GM18502 (cell line): ENCODE measurements at regions not wholly inside any gene's neighbourhood (a gene's known extent, or its start where the extent isn't known, plus 50 kb on each side); places are given as distances from the start of the nearest gene placed in this dataset.
"Not testable (repeated sequence)": the region's sequence is repeated elsewhere in the genome, so short reads cannot be mapped to it uniquely, and the experiment has no call there.

ENCODE experiments used
- ATAC-seq: cut with Tn5 transposase; IDR thresholded peaks from one replicate; pipeline ENCODE4 v1.9.1; 2021; ENCODE audit warnings: mild to moderate bottlenecking; ENCODE audit not compliant: unreplicated experiment, poor library complexity

- no peak for ATAC-seq
These were observed 53.3 kb downstream of the TANC2 start for GRCh38 chr17:63019138-63019873.

- no peak for ATAC-seq
These were observed 56.5 kb downstream of the TANC2 start for GRCh38 chr17:63022567-63022966.

- ATAC-seq = no peak
These were observed 57.0 kb downstream of the TANC2 start for GRCh38 chr17:63023049-63023448.

- no peak for ATAC-seq
These were observed 58.2 kb downstream of the TANC2 start for GRCh38 chr17:63024201-63024600.

GRCh38 chr17:63024716-63025115, 58.7 kb downstream of the TANC2 start:
- no peak for ATAC-seq

- ATAC-seq = not testable (repeated sequence)
These were observed 59.6 kb downstream of the TANC2 start for GRCh38 chr17:63025637-63026036.

GRCh38 chr17:63029541-63029940, 63.5 kb downstream of the TANC2 start:
- no peak for ATAC-seq

- no peak for ATAC-seq
These were observed 66.1 kb downstream of the TANC2 start for GRCh38 chr17:63032142-63032541.

GRCh38 chr17:63033142-63033541, 67.1 kb downstream of the TANC2 start:
- no peak for ATAC-seq

- no peak for ATAC-seq
These were observed 69.2 kb downstream of the TANC2 start for GRCh38 chr17:63035271-63035670.

- ATAC-seq = no peak
These were observed 69.7 kb downstream of the TANC2 start for GRCh38 chr17:63035695-63036094.

- ATAC-seq = no peak
These were observed 73.3 kb downstream of the TANC2 start for GRCh38 chr17:63039342-63039741.

- ATAC-seq = no peak
These were observed 74.0 kb downstream of the TANC2 start for GRCh38 chr17:63039899-63040602.

- no peak for ATAC-seq
These were observed 74.8 kb downstream of the TANC2 start for GRCh38 chr17:63040816-63041215.

GRCh38 chr17:63041251-63041650, 75.2 kb downstream of the TANC2 start:
- no peak for ATAC-seq

- no peak for ATAC-seq
These were observed 75.7 kb downstream of the TANC2 start for GRCh38 chr17:63041722-63042121.

- ATAC-seq = no peak
These were observed 76.3 kb downstream of the TANC2 start for GRCh38 chr17:63042256-63042812.

- ATAC-seq = not testable (repeated sequence)
These were observed 91.5 kb downstream of the TANC2 start for GRCh38 chr17:63057560-63057959.

- no peak for ATAC-seq
These were observed 100.3 kb downstream of the TANC2 start for GRCh38 chr17:63066158-63066813.

- no peak for ATAC-seq
These were observed 103.2 kb downstream of the TANC2 start for GRCh38 chr17:63069245-63069644.

GRCh38 chr17:63070031-63070430, 104.0 kb downstream of the TANC2 start:
- ATAC-seq = no peak
